Activated CD4-positive, alpha-beta memory T cell treated with anti-CD3 and anti-CD28 coated beads for 36 hours (primary cell): ENCODE measurements at regions not wholly inside any gene's neighbourhood (a gene's known extent, or its start where the extent isn't known, plus 50 kb on each side); places are given as distances from the start of the nearest gene placed in this dataset.

Experiments used
- CTCF ChIA-PET: fragments of 350-600 bp; sonication (Branson Sonifier 250); formaldehyde crosslinking; loops from one replicate; lab custom pipeline; 2021; ENCODE audit warnings: antibody characterized with exemption, inconsistent platforms; lab: Charles Lee
- POLR2A ChIA-PET: fragments of 350-600 bp; sonication (Branson Sonifier 250); formaldehyde crosslinking; loops from one replicate; lab custom pipeline; 2021; ENCODE audit warnings: antibody characterized with exemption; lab: Charles Lee
- DNase-seq: peaks from one replicate; pipeline ENCODE4 v3.0.0-alpha.2; 2020
- H3K27ac Mint-ChIP-seq: one replicate; pipeline ENCODE4 v1.8.0; 2021; ENCODE audit warnings: mixed read lengths
- H3K27me3 Mint-ChIP-seq: one replicate; pipeline ENCODE4 v1.8.0; 2021; ENCODE audit warnings: mixed read lengths
- H3K36me3 Mint-ChIP-seq: one replicate; pipeline ENCODE4 v1.8.0; 2021; ENCODE audit warnings: mixed read lengths
- H3K4me1 Mint-ChIP-seq: one replicate; pipeline ENCODE4 v1.8.0; 2021; ENCODE audit warnings: low read depth, mixed read lengths
- H3K4me3 Mint-ChIP-seq: one replicate; pipeline ENCODE4 v1.8.0; 2021; ENCODE audit warnings: mild to moderate bottlenecking, mixed read lengths
- H3K9me3 Mint-ChIP-seq: one replicate; pipeline ENCODE4 v1.8.0; 2021; ENCODE audit warnings: mixed read lengths
- intact Hi-C: fragments of 100-400 bp; cut with micrococcal nuclease; formaldehyde crosslinking; loops from one replicate; pipeline ENCODE4 v1.15.1; 2023

DNA sequence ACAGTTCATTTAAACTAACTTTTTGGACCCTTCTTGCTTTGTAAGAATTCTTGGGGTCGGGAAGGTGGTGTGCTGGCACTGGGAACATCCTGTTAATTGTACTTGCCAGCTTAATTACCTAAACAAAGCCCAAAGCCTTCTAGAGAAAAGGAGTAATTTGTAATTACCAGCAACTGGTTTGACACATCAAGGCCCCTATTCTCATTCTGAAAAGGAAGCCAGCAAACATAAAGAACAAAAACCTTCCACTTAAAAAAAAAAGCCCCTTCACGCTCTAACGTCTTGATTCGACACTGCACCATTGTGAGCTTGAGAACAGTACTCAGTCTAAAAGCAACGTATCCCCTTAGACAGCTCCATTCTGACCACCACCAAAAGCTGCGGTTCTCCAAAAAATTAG is 74.7 kb upstream of the RPH3AL start:
- DNase-seq = no peak
- H3K9me3 Mint-ChIP-seq = peaks cover 8% of the 10 kb centered on the region
- intact Hi-C loops = no loop called here
- no peak overlapping the region for H3K27ac Mint-ChIP-seq
- peaks cover 3% of the 10 kb centered on the region for H3K36me3 Mint-ChIP-seq
- no peaks in the 10 kb centered on the region for H3K27me3 Mint-ChIP-seq
- H3K4me1 Mint-ChIP-seq = peaks cover 2% of the 10 kb centered on the region
- no peak overlapping the region for H3K4me3 Mint-ChIP-seq
- CTCF ChIA-PET = interaction anchor here (1.1 to 1.6 kb wide), 2 partner anchors 15 to 273 kb away, joined by 3 to 7 read pairs; no protein-coding TSS in a partner anchor
- POLR2A ChIA-PET = interaction anchor here (0.6 kb wide), 1 partner anchor 1643 kb away, joined by 3 read pairs; no protein-coding TSS in a partner anchor

DNA sequence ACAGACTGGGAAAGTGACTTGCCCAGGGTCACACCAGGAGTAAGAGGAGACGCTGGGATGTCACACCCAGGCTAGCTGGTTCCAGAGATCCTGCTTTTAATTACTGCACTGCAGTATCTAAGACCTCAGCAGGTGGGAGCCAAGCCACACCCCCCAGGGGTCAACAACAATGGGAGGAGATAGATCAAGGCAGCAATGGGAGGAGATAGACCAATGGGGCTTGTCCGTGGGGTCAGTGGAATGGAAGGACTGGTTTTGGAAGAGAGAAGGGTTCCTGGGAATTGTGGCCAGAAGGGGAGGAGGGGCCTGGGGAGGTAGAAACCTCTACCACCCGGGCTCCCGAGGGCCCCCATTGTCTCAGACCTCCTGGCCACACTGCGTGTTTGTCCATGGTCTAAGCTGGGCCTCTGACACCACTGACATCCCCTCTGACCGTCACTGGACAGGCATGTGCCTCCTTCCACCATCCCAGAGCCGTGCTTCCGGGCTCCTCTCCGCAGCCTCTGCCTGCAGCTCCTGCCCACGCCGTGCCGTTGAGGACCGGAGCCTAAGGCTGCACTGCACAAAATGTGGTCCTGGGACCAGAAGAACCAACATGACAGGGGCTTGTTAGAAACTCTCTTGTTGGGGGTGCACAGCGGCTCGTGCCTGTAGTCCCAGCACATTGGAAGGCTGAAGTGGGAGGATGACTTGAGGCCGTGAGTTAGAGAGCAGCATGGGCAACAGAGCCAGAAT is 69.8 kb upstream of the RPH3AL start:
- ChIA-PET CTCF (interaction anchor here (0.9 kb wide), 1 partner anchor 10 kb away, joined by 5 read pairs; no protein-coding TSS in a partner anchor), POLR2A (interaction anchor here (0.6 to 0.7 kb wide), 2 partner anchors 67 to 312 kb away, joined by 3 to 4 read pairs; no protein-coding TSS in a partner anchor)
- peaks cover 33% of the 10 kb centered on the region for H3K4me1 Mint-ChIP-seq
- no peak for DNase-seq
- no peak overlapping the region for H3K27ac Mint-ChIP-seq
- no peaks in the 10 kb centered on the region for H3K27me3 Mint-ChIP-seq
- no peak overlapping the region for H3K4me3 Mint-ChIP-seq
- H3K9me3 Mint-ChIP-seq = peaks cover 2% of the 10 kb centered on the region
- H3K36me3 Mint-ChIP-seq = no peaks in the 10 kb centered on the region
- intact Hi-C loops = no loop called here

DNA sequence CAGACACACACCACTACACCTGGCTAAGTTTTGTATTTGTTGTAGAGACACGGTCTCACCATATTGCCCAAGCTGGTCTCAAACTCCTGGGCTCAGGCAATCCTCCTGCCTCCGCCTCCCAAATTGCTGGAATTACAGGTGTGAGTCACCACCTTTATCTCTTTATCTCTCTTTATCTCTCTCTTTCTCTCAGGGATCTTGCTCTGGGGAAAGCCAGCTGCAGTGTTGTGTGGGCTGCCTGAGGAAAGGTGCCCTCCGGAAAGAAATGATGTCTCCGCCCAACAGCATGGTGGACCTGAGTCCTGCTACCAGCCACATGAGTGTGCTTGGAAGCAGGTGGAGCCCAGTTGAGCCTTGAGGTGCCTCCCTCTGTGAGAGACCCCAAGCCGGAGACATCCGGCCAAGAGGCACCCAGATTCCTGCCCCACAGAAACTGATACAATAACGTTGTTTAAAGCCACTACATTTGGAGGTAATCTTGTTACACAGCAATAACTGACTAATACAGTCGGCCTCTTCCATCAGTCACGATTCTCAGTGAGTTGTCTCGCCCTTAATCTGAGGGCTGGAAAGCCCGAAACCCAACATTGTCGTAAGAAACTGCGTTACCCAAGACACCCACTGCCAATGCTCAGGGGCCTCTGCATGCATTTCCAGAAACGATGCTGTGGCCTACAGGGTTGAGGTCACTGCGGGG is 68.0 kb upstream of the RPH3AL start:
- intact Hi-C loops = no loop called here
- H3K36me3 Mint-ChIP-seq = no peaks in the 10 kb centered on the region
- POLR2A ChIA-PET = no interaction called here
- no peak overlapping the region for H3K4me3 Mint-ChIP-seq
- peaks cover 2% of the 10 kb centered on the region for H3K9me3 Mint-ChIP-seq
- DNase-seq = no peak
- peaks cover 42% of the 10 kb centered on the region for H3K4me1 Mint-ChIP-seq
- H3K27me3 Mint-ChIP-seq = no peaks in the 10 kb centered on the region
- CTCF ChIA-PET = no interaction called here
- no peak overlapping the region for H3K27ac Mint-ChIP-seq

DNA sequence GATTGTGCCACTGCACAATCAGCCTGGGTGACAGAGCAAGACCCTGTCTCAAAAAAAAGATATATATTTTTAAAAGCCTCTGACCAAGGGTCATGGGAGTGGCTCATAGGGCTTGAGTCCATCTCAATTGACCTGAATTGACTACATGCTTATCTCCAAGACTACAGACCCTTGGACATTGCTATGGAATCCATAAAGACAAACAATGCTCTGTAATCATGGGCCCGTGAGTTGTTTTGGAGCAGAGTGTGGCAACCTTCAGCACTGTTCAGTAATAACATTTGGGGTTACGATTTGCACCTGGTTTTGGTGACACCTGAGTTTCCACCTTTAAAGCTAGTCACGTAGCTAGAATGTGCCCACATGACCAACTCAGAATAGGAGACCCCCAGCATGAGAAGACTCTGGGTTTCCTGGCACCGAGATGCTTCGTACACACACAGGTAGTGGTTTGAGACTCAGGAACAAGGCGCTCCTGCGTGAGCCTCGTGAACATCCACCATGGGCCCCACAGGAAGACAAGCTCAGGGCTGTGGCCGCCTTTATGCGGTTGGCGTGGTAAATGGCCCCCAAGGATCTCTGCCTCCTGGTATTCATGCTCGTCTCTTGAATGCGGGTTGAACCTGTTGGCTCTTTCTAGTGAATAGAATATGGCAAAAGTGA is 66.6 kb upstream of the RPH3AL start:
- intact Hi-C loops = loop anchor here (2.0 kb wide), 1 partner anchor 224 kb away; no protein-coding TSS in a partner anchor

DNA sequence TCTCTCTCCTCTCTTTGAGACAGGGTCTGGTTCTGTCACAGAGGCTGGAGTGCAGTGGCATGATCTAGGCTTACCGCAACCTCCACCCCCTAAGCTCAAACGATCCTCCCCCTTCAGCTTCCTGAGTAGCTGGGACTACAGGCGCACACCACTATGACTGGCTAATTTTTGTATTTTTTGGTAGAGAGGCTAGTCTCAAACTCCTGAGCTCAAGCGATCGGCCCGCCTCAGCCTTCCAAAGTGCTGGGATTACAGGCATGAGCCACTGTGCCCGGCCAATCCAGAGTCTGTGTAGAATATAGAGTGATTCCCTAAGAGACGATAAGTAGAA is 65.8 kb upstream of the RPH3AL start:
- Mint-ChIP-seq H3K9me3 (peaks cover 2% of the 10 kb centered on the region), H3K4me3 (peak overlapping the region; percentile 37), H3K36me3 (peaks cover 10% of the 10 kb centered on the region), H3K4me1 (peaks cover 60% of the 10 kb centered on the region), H3K27me3 (no peaks in the 10 kb centered on the region), H3K27ac (peak overlapping the region; percentile 96)
- intact Hi-C loops = loop anchor here (2.0 kb wide), 1 partner anchor 224 kb away; no protein-coding TSS in a partner anchor
- ChIA-PET POLR2A (interaction anchor here (0.6 kb wide), 1 partner anchor 125 kb away, joined by 6 read pairs; no protein-coding TSS in a partner anchor), CTCF (interaction anchor here (1.3 kb wide), 1 partner anchor 282 kb away, joined by 6 read pairs; no protein-coding TSS in a partner anchor)
- peak; percentile 78 for DNase-seq

More for the DNA sequence above, 66.6 kb upstream of the RPH3AL start:
- Mint-ChIP-seq H3K9me3 (peaks cover 2% of the 10 kb centered on the region), H3K4me1 (peaks cover 56% of the 10 kb centered on the region), H3K27ac (peak overlapping the region; percentile 47), H3K4me3 (no peak overlapping the region), H3K36me3 (peaks cover 6% of the 10 kb centered on the region), H3K27me3 (no peaks in the 10 kb centered on the region)
- POLR2A ChIA-PET = interaction anchor here (0.6 kb wide), 1 partner anchor 124 kb away, joined by 6 read pairs; no protein-coding TSS in a partner anchor
- CTCF ChIA-PET = interaction anchor here (1.3 kb wide), 1 partner anchor 281 kb away, joined by 6 read pairs; no protein-coding TSS in a partner anchor
- peak; percentile 68 for DNase-seq

DNA sequence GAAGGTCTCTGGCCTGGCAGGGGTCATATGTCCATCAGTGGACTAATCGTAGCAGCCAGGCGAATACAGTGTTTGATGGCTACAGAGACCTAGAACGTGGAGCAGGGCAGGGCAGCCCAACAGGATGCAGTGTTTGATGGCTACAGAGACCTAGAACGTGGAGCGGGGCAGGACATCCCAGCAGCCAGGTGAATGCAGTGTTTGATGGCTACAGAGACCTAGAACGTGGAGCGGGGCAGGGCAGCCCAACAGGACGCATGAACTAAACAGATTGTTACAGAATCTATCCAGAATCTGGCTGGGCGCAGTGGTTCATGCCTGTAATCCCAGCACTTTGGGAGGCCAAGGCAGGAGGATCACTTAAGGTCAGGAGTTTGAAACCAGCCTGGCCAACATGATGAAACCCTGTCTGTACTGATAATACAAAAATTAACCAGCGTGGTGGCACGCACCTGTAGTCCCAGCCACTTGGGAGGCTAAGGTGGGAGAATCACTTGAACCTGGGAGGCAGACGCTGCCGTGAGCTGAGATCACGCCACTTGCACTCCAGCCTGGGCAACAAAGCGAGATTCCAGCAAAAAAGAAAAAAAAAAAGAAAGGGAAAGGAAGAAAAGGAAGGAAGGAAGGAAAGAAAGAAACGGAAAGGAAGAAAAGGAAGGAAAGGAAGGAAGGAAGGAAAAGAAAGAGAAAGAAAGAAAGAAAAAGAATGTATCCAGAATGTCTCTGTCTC is 65.2 kb upstream of the RPH3AL start:
- H3K4me1 Mint-ChIP-seq = peaks cover 63% of the 10 kb centered on the region
- H3K4me3 Mint-ChIP-seq = peak overlapping the region; percentile 37
- POLR2A ChIA-PET = interaction anchor here (0.7 kb wide), 1 partner anchor 126 kb away, joined by 3 read pairs; no protein-coding TSS in a partner anchor
- no peak for DNase-seq
- H3K36me3 Mint-ChIP-seq = peaks cover 14% of the 10 kb centered on the region
- H3K27ac Mint-ChIP-seq = peak overlapping the region; percentile 96
- H3K9me3 Mint-ChIP-seq = peaks cover 2% of the 10 kb centered on the region
- no peaks in the 10 kb centered on the region for H3K27me3 Mint-ChIP-seq
- intact Hi-C loops = loop anchor here (1.0 to 2.0 kb wide), 2 partner anchors 143 to 225 kb away; no protein-coding TSS in a partner anchor
- CTCF ChIA-PET = interaction anchor here (4.2 kb wide), 1 partner anchor 282 kb away, joined by 31 read pairs; no protein-coding TSS in a partner anchor

DNA sequence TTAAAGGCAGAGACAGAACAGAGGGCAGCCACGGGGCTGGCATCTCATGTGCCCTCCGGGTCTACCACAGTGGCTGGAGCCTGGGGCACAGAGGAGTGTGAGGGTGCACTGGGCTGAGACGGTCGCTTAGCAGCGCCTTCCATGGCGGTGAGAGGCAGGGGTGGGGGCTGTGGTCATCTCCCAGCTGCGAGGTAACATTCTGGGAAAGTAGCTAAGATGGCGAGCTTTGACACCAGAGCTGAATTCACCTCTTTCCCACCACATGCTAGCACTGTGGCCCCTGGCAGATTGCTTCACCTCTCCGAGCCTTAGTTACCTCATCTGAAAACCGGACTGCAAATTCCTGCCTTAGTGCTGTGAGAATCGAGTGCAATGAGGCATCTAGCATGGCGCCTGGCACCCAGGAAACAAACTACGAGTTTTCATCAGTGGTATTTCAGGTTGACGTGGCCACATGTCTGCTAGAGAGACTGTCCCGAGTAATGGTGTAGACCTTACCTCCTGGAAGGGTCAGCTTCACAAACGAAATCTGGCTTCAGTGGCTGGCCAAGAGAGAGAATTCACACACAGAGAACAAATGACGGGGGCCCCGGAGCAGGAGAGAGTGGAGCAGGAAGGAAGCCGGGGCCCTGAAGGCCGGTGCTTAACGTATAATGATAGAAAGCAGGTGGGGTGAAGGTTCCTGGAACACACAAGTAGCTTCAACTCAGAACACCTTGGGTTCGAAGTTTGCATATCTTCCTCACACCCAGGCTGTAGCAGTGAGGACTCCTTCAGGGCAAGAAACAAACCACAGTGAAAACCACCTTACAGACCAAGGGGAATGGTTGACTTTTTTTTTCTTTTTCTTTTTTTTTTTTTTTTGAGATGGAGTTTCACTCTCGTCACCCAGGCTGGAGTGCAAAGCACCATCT is 63.9 kb upstream of the RPH3AL start:
- intact Hi-C loops = loop anchor here (1.0 kb wide), 1 partner anchor 145 kb away; no protein-coding TSS in a partner anchor
- CTCF ChIA-PET = interaction anchor here (1.0 to 4.2 kb wide), 4 partner anchors 179 to 580 kb away, joined by 3 to 31 read pairs (median 4); partner anchors contain the start of gene TIMM22
- peak; percentile 77 for DNase-seq

DNA sequence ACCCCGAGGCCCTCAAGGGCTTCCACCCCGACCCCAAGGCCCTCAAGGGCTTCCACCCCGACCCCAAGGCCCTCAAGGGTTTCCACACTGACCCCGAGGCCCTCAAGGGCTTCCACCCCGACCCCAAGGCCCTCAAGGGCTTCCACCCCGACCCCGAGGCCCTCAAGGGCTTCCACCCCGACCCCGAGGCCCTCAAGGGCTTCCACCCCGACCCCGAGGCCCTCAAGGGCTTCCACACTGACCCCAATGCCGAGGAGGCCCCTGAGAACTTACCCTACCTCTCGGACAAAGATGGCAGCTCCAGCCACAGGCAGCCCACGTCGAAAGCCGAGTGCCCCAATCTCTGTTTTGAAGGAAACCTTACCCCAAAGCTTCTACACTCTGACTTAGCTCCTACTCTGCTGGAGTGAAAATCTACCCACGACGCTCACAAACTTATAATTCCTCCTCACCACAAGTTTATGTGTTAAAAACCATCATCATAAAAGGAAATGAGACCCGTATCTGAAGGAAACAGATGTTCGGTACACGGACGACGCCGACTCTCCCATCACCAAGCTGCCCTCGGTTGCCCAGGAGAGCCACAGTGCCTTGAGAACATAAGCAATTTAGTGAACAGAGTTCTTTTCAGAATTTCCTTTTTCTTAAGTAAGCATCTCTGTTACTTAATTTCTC is 61.2 kb upstream of the RPH3AL start:
- H3K4me3 Mint-ChIP-seq = peak overlapping the region; percentile 83
- H3K36me3 Mint-ChIP-seq = peaks cover 30% of the 10 kb centered on the region
- H3K9me3 Mint-ChIP-seq = peaks cover 3% of the 10 kb centered on the region
- peaks cover 5% of the 10 kb centered on the region for H3K27me3 Mint-ChIP-seq
- POLR2A ChIA-PET = no interaction called here
- CTCF ChIA-PET = interaction anchor here (0.6 to 4.2 kb wide), 4 partner anchors 17 to 567 kb away, joined by 3 to 31 read pairs (median 4); no protein-coding TSS in a partner anchor
- peak; percentile 49 for DNase-seq
- H3K27ac Mint-ChIP-seq = peak overlapping the region; percentile 96
- intact Hi-C loops = loop anchor here (5.0 kb wide), 4 partner anchors 273 to 583 kb away; partner anchors contain the start of genes GEMIN4 and TIMM22
- peaks cover 80% of the 10 kb centered on the region for H3K4me1 Mint-ChIP-seq

More for the DNA sequence above, 63.9 kb upstream of the RPH3AL start:
- peaks cover 76% of the 10 kb centered on the region for H3K4me1 Mint-ChIP-seq
- POLR2A ChIA-PET = interaction anchor here (0.7 to 1.4 kb wide), 3 partner anchors 75 to 297 kb away, joined by 3 read pairs; no protein-coding TSS in a partner anchor
- peaks cover 22% of the 10 kb centered on the region for H3K36me3 Mint-ChIP-seq
- H3K27me3 Mint-ChIP-seq = no peaks in the 10 kb centered on the region
- peak overlapping the region; percentile 83 for H3K4me3 Mint-ChIP-seq
- H3K27ac Mint-ChIP-seq = peak overlapping the region; percentile 96
- H3K9me3 Mint-ChIP-seq = peaks cover 2% of the 10 kb centered on the region

DNA sequence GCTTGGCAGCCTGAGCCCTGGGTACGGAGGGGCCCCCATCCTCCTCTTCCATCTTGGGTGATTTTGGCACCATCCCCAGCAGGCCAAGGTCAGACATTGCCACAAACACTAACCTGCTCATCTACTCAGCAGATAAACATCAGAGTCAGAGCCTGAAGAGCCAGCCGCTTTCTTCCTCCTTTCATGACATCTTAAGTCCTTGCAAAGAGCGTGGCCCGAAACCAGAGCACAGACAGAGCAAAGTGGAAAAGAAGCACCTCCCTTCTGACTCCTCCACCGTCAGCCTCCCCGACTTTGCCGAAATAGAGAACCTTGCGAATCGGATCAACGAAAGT is 60.4 kb upstream of the RPH3AL start:
- Mint-ChIP-seq H3K36me3 (peaks cover 30% of the 10 kb centered on the region), H3K4me3 (peak overlapping the region; percentile 83), H3K9me3 (peaks cover 3% of the 10 kb centered on the region), H3K4me1 (peaks cover 72% of the 10 kb centered on the region), H3K27me3 (peaks cover 5% of the 10 kb centered on the region), H3K27ac (peak overlapping the region; percentile 96)
- DNase-seq = peak; percentile 41
- intact Hi-C loops = loop anchor here (5.0 kb wide), 4 partner anchors 274 to 584 kb away; partner anchors contain the start of genes GEMIN4 and TIMM22
- CTCF ChIA-PET = interaction anchor here (0.6 to 3.3 kb wide), 28 partner anchors 9 to 586 kb away, joined by 3 to 133 read pairs (median 6); partner anchors contain the start of genes GEMIN4, NXN and VPS53
- POLR2A ChIA-PET = interaction anchor here (1.3 to 1.7 kb wide), 2 partner anchors 21 to 288 kb away, joined by 3 to 5 read pairs; no protein-coding TSS in a partner anchor
